DND-41 (cell line): ENCODE measurements at regions not wholly inside any gene's neighbourhood (a gene's known extent, or its start where the extent isn't known, plus 50 kb on each side); places are given as distances from the start of the nearest gene placed in this dataset.
A peak's percentile ranks its signal among the peaks of the same experiment; 100 is the strongest.

Experiments
- ATAC-seq: fragments of 200-7000 bp; cut with Tn5 transposase; 3 replicates; pipeline ENCODE4 v1.9.1; 2021; ENCODE audit warnings: low read depth; ENCODE audit not compliant: insufficient read depth
- DNase-seq: peaks from one replicate; pipeline ENCODE4 v3.0.0-alpha.2; 2020
- H2AFZ ChIP-seq: 2 replicates; pipeline ENCODE4 v1.6.0; 2012; ENCODE audit warnings: low read depth, low read length
- H3K27ac ChIP-seq: 2 replicates; pipeline ENCODE4 v1.5.1; 2012; ENCODE audit warnings: low read length, inconsistent platforms
- H3K27me3 ChIP-seq: fragments of 200-600 bp; sonication (generic); 2 replicates; pipeline ENCODE4 v1.6.0; 2012; ENCODE audit warnings: low read length, mild to moderate bottlenecking, inconsistent platforms; ENCODE audit not compliant: insufficient read depth, poor library complexity
- H3K36me3 ChIP-seq: 2 replicates; pipeline ENCODE4 v1.5.1; 2012; ENCODE audit warnings: low read length, inconsistent platforms; ENCODE audit not compliant: insufficient read depth
- H3K4me1 ChIP-seq: 2 replicates; pipeline ENCODE4 v1.5.1; 2012; ENCODE audit warnings: mild to moderate bottlenecking, low read length; ENCODE audit not compliant: insufficient read depth
- H3K4me2 ChIP-seq: 2 replicates; pipeline ENCODE4 v1.6.0; 2012; ENCODE audit warnings: mild to moderate bottlenecking, moderate library complexity, low read length, inconsistent platforms; ENCODE audit not compliant: insufficient read depth
- H3K4me3 ChIP-seq, 2 experiments: fragments of 200-600 bp in 1 of 2; shearing (Covaris generic) in 1 of 2; 2 replicates each; pipeline ENCODE4 v1.5.1; 2012 to 2016; ENCODE audit warnings: inconsistent platforms in 2 of 2, low read length in 2 of 2, mild to moderate bottlenecking in 2 of 2, low read depth in 1 of 2, moderate library complexity in 1 of 2
- H3K79me2 ChIP-seq: 2 replicates; pipeline ENCODE4 v1.6.0; 2012; ENCODE audit warnings: low read length, inconsistent platforms; ENCODE audit not compliant: insufficient read depth
- H3K9ac ChIP-seq: 2 replicates; pipeline ENCODE4 v1.6.0; 2012; ENCODE audit warnings: low read depth, mild to moderate bottlenecking, inconsistent platforms, low read length, moderate library complexity
- H3K9me3 ChIP-seq: 2 replicates; pipeline ENCODE4 v1.5.1; 2012; ENCODE audit warnings: low read length, moderate library complexity, mild to moderate bottlenecking, inconsistent platforms; ENCODE audit not compliant: insufficient read depth, severe bottlenecking
- H4K20me1 ChIP-seq: 2 replicates; pipeline ENCODE4 v1.6.0; 2012; ENCODE audit warnings: low read length; ENCODE audit not compliant: insufficient read depth
- CTCF ChIP-seq: IDR thresholded peaks from 2 replicates; pipeline ENCODE4 v1.5.1; 2012; ENCODE audit warnings: borderline replicate concordance, low read length, moderate library complexity, mild to moderate bottlenecking; ENCODE audit not compliant: poor library complexity, severe bottlenecking; ENCODE audit errors: extremely low read depth
- EZH2 ChIP-seq: IDR thresholded peaks from 3 replicates; pipeline ENCODE4 v1.6.1; 2012; ENCODE audit warnings: borderline replicate concordance, low read depth, mild to moderate bottlenecking, moderate library complexity, low read length, inconsistent platforms; ENCODE audit not compliant: severe bottlenecking

DNA sequence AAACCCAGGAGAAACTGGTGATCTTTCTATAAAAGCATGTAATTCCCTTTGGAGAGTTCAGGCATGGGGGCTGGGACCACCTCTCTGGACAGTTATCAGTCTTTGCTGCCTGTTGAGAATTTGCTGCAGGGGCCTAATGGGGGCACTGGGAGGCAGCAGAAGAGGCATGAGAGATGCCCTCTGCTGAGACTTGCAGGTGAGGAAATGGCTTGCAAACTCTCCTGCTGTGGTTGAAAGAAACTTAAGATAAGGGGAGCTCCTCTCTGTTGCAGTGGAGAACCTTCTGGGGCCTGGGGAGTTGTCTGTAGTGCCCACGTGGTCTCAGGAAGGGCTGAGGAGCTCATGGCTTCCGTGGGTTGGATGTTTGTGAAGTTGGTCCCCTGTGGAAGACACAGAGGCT is 301.1 kb upstream of the FOXF1 start:
- no peak overlapping the region for H3K9ac ChIP-seq
- H3K79me2 ChIP-seq = no peaks in the 10 kb centered on the region
- H3K27me3 ChIP-seq = no peaks in the 10 kb centered on the region
- no peak for DNase-seq
- no peak for TF ChIP-seq EZH2
- no peak for TF ChIP-seq CTCF
- no peak overlapping the region for H3K4me2 ChIP-seq
- no peaks in the 10 kb centered on the region for H3K4me1 ChIP-seq
- no peak overlapping the region for H3K27ac ChIP-seq
- H3K36me3 ChIP-seq = no peaks in the 10 kb centered on the region
- no peaks in the 10 kb centered on the region for H4K20me1 ChIP-seq
- no peak overlapping the region for H3K4me3 ChIP-seq
- peaks cover 12% of the 10 kb centered on the region for H3K9me3 ChIP-seq
- H2AFZ ChIP-seq = no peak overlapping the region
- no peak for ATAC-seq

DNA sequence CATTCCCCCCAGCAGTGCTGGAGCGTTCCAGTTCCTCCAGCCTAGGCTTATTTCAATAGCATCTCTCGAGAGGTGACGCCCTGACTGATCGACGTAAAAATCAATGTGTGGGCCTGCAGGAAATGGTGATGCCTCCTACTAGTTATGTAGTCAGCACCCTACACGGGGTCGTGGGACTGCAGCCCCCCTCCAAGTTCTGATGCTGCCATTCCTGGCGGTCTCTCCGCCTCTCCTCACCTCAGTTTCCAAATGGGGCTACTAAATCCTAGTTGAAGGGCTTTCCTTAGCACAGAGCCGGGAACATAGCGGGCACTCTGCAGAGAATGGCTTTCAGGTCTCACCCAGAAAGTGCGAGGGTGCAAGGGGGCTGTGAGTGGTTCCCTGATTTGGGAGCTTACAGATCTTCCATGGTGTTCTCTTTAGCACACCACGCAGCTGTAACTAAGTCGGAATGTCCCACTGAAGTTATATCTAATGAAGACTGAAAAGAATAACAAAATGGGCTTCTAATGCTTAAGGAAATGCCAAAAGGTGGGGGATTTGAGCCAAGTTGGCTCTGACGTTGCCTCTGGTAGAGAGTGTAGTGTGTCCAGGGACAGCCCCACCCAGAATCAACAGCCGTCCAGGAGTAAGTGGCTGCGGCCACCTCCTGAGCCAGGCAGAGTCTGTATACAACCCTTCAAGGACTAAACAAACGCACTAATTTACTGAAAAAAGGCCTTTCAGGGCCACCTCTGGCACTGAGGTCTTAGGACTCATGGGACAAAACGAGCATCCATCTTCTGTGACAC is 299.7 kb upstream of the FOXF1 start:
- TF ChIP-seq EZH2 (no peak), CTCF (no peak)
- H3K4me2 ChIP-seq = no peak overlapping the region

DNA sequence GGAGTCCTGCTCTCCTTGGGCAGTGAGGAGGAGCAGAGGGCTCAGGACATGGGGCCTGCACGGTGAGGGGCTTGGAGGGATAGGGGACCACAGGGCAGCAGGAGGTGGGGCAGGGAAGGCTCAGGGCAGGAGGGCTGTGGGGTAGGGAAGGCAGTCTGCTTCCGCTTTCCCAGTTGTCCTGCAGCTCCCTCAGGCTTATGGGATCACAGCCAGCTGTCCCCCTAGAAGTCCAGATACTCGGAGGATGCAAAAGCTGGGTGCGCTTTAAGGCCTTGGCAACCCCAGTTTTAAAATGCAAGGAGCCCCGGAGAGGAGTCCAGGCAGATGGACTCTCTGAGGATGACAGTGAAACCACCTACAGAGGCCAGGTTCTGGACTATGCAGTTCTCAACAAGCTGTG is 299.1 kb upstream of the FOXF1 start:
- no peak for DNase-seq
- ATAC-seq = no peak
- Histone ChIP-seq H3K27ac (no peak overlapping the region), H3K9ac (no peak overlapping the region), H3K9me3 (peaks cover 12% of the 10 kb centered on the region), H3K4me3 (no peak overlapping the region), H3K79me2 (no peaks in the 10 kb centered on the region), H3K4me1 (no peaks in the 10 kb centered on the region), H2AFZ (no peak overlapping the region; the same call in 1 of the 2 replicates), H3K36me3 (no peaks in the 10 kb centered on the region), H4K20me1 (no peaks in the 10 kb centered on the region), H3K27me3 (no peaks in the 10 kb centered on the region), H3K4me2 (no peak overlapping the region)
- no peak for TF ChIP-seq CTCF
- no peak for TF ChIP-seq EZH2

More for the DNA sequence above, 299.7 kb upstream of the FOXF1 start:
- Histone ChIP-seq H3K4me3 (no peak overlapping the region), H2AFZ (no peak overlapping the region), H3K79me2 (no peaks in the 10 kb centered on the region), H3K9me3 (peaks cover 12% of the 10 kb centered on the region), H3K27ac (no peak overlapping the region), H3K4me1 (no peaks in the 10 kb centered on the region), H3K36me3 (no peaks in the 10 kb centered on the region), H4K20me1 (no peaks in the 10 kb centered on the region), H3K9ac (no peak overlapping the region), H3K27me3 (no peaks in the 10 kb centered on the region)
- no peak for ATAC-seq
- no peak for DNase-seq

DNA sequence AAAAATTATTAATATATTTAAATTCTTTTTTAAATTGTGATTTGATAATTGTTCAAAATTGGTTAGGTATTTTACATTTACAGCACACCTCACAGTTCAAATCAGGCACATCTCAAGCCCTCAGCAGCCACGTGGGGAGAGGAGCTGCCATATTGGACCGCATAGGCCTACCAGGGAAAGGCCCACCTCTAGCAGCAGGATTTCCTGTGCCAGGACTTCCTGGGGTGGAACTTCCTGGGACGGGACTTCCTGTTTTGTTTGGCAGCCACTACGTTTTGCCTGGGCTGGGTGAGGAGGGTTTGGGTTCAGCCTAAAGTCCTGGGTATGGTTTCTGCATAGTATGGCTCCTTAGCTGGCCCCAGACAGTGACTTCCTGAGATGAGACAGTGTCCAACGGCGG is 298.5 kb upstream of the FOXF1 start:
- ATAC-seq (no peak), DNase-seq (peak; percentile 26)

More for the DNA sequence above, 298.5 kb upstream of the FOXF1 start:
- no peaks in the 10 kb centered on the region for H3K4me1 ChIP-seq
- no peak overlapping the region for H3K27ac ChIP-seq
- H3K4me3 ChIP-seq = no peak overlapping the region
- H3K4me2 ChIP-seq = no peak overlapping the region
- H3K79me2 ChIP-seq = no peaks in the 10 kb centered on the region
- H3K36me3 ChIP-seq = no peaks in the 10 kb centered on the region
- peak overlapping the region; percentile 57 for H2AFZ ChIP-seq
- no peaks in the 10 kb centered on the region for H4K20me1 ChIP-seq
- H3K9me3 ChIP-seq = peaks cover 12% of the 10 kb centered on the region
- H3K9ac ChIP-seq = no peak overlapping the region
- TF ChIP-seq EZH2 = no peak
- TF ChIP-seq CTCF = no peak
- no peaks in the 10 kb centered on the region for H3K27me3 ChIP-seq
